GM21717 (cell line): ENCODE measurements at regions not wholly inside any gene's neighbourhood (a gene's known extent, or its start where the extent isn't known, plus 50 kb on each side); places are given as distances from the start of the nearest gene placed in this dataset.

Source experiments
- ATAC-seq: cut with Tn5 transposase; IDR thresholded peaks from one replicate; pipeline ENCODE4 v1.9.1; 2021; ENCODE audit warnings: mild to moderate bottlenecking, moderate library complexity; ENCODE audit not compliant: unreplicated experiment

DNA sequence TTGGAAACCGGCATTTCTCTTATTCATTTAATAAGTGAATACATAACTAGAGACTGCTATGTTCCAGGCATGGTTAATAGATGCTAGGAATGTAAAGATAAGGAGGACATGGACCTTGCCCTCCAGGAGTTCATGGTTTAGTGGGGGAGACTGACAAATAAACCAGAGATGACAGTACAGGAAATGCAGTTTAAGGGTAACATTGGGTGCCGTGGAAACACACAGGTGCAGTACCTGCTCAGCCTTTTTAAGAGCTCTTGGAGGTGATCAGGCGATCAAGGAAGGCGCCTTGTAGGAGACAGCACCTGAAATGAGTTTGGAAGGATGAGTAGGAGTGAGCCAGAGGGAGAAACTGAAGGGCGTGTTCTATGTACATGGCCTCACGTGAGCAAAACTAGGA is 145.8 kb downstream of the AASDH start:
- ATAC-seq = no peak

GRCh38 chr4:56240554-56241174 is 146.6 kb downstream of the AASDH start:
- ATAC-seq = no peak

- no peak for ATAC-seq
Observed at GRCh38 chr4:56238251-56238650, 149.0 kb downstream of the AASDH start.

GRCh38 chr4:56235725-56236124 is 151.6 kb downstream of the AASDH start:
- ATAC-seq = no peak

DNA sequence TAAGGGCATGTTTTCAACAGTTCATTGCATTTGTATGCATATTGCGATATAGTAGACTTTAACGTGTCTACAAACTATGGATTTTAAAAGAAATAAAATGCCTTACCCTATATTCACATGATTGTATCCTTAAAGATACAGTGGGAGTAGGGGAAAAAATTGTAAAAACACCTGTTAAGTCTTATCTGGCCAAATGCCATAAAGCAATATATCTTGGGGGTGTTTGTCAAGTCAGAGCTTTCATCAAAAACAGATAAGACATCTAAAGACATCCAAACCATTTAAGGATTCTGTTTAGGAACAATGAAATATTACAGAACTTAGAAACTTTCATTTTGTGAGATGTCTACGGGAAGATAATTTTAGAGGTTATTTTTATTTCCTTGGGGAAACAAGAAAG is 152.3 kb downstream of the AASDH start:
- ATAC-seq = no peak

DNA sequence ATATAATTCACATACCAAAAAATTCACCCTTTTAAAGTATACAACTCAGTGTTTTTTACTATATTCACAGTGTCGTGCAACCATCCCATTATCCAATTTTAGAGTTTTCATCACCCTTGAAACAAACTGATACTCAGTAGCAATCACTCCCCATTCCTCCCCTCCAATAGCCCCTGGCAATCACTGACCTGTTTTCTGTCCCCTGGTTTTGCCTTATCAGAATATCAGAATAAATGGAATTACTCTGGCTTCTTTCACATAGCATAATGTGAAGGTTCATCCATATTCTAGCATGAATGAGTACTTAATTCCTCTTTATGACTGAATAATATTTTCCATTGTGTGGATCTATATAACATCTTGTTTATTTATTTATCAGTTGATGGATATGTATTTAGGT is 153.2 kb downstream of the AASDH start:
- no peak for ATAC-seq

DNA sequence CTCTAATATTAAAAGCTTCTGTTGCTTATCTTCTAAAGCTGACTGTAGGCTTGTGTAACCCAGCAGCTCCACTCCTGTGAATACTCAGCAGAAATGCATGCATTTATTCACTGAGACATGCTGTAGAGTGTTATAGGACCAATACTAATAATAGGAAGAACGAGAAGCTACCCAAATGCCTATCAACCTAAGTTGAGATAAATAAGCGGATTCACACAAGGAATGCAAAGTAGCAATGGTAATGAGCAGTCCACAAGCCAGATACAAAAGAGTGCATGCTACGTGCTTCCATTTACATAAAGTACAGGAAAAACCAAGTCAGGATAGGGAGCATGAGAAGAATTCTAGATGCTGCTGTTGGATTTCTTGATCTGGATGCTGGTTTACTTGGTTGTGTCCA is 155.9 kb downstream of the AASDH start:
- ATAC-seq = no peak

- no peak for ATAC-seq
Observed at GRCh38 chr4:56229947-56230346, 157.3 kb downstream of the AASDH start.

DNA sequence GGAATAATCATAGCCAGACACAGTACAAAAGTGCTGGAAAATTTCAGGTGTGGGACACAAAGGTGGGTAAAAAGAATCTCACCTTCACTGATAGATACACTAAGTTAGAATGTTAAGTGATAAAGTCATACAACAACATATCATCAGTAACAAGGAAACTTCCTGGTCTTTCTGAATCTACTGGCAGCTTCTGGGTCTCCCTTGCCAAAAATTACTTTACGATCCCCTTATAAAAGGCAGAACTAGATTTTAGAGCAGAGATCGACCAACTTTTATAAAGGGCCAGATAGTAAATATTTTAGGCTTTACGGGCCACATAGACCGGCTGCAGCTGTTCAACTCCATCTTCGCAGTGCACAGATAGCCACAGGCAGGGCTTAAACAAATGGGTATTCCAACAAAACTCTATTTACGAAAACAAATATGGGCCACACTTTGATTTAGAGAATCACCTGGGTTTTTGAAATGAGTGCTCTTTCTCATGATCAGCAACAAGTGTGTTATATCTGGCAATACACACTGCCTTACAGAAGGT is 159.9 kb downstream of the AASDH start:
- no peak for ATAC-seq

DNA sequence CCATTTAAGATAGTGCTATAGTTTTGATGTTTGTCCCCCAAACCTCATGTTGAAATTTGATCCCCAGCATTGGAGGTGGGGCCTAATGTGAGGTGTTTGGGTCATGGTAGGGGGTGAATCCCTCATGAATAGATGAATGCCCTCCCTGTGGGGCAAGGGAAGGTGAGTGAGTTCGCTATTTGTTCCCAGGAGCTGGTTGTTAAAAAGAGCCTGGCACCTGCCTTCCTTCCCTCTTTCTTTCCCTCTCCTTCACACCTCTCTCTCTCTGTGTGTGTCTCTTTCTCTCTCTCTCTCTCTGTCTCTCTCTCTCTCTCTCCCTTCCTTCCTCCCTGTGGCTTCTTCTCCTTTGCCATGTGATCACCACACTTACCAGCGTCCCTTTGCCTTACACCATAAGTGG is 160.7 kb downstream of the AASDH start:
- ATAC-seq = no peak

DNA sequence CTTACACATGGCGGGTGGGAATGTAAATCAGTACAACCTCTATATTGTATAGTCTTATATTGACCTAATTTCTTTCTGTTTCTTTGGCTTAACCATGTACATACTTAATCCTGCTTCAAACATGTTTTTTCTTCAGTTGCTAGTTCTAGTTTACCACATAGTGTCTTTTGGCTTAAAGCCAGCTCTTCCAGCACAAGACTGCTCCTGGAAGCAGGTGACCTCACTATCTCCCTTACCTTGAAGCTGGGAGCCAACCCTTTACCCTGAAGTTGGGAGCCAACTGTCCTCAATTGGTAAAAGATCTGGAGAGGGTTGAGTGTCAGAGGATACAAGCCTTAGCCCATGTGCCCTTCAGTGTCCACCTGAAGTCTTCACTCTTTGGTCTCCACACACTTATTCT is 162.7 kb downstream of the AASDH start:
- ATAC-seq = no peak

DNA sequence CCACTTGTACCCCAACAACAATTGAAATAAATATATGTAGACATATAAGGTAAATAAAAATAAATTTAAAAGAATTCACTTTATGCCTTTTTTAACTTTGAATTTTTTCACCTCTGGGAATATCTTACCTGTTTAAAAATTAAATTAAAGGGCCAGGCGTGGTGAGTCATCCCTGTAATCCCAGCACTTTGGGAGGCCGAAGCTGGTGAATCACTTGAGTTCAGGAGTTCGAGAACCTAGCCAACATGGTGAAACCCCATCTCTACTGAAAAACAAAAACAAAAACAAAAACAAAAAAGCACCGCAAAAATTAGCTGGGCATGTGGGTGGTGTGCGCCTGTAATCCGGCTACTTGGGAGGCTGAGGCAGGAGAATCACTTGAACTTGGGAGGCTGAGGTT is 164.8 kb downstream of the AASDH start:
- ATAC-seq = no peak

- ATAC-seq = no peak
Observed at GRCh38 chr4:56220261-56220660, 167.0 kb downstream of the AASDH start.

DNA sequence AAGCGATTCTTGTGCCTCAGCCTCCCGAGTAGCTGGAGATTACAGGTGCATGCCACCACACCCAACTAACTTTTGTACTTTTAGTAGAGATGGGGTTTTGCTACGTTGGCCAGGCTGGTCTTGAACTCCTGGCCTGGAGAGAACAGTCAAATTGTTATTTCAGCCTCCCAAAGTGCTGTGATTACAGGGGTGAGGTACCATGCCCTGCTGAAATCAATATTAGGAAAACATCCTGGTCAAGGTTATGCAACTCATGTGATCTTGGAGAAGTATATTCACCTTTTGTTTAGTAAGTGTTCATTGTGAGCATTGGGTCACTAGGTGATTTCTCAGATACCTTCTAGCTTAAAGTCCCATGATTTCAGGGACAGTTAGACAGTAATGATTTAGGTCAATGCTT is 167.8 kb downstream of the AASDH start:
- no peak for ATAC-seq

DNA sequence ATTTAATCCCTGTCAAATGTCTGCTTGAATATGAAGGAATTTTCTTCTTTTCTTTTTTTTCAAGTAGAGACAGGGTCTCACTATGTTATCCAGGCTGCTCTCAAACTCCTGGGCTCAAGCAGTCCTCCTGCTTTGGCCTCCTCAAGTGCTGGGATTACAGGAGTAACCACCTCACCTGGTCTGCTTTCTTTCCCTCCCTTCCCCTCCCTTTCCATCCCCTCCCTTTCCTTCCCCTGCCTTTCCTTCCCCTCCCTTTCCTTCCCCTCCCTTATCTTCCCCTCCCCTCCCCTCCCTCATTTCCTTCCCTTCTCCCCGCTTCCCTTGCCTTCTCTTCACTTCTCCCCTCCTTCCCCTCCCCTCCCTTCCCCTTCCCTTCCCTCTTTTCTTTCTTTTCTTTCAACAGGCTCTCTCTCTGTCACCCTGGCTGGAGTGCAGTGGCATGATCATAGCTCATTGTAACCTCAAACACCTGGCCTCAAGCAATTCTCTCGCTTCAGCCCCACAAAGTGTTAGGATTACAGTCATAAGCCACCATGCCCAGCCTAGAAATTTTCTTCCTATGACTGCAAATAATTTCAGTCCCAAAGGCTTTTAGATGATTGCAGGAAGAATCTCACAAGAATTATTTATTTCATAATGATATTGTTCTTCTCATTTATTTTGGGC is 168.9 kb downstream of the AASDH start:
- no peak for ATAC-seq

DNA sequence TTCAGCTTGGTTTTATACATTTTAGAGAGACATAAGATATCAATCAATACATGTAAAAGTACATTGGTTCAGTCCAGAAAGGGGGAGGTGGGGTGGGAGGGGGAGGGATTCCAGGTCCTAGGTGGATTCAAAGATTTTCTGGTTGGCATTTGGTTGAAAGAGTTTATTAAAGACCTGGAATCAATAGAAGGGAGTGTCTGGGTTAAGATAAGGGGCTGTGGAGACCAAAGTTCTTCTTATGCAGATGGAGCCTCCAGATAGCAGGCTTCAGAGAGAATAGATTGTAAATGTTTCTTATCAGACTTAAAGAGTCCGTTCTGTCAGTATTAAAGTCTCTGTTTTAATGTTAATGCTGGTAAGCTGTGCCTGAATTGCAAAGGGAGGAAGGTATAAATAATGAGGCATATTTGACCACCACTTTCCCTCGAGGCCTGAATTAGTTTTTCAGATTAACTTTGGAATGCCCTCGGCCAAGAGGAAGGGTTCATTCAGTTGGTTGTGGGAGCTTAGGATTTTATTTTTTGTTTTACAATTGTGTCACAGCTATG is 169.9 kb downstream of the AASDH start:
- ATAC-seq = no peak

GRCh38 chr4:56215901-56216300 is 171.4 kb downstream of the AASDH start:
- no peak for ATAC-seq

GRCh38 chr4:56215141-56215783 is 172.0 kb downstream of the AASDH start:
- ATAC-seq = no peak

- no peak for ATAC-seq
Observed at GRCh38 chr4:56213543-56213942, 173.7 kb downstream of the AASDH start.

DNA sequence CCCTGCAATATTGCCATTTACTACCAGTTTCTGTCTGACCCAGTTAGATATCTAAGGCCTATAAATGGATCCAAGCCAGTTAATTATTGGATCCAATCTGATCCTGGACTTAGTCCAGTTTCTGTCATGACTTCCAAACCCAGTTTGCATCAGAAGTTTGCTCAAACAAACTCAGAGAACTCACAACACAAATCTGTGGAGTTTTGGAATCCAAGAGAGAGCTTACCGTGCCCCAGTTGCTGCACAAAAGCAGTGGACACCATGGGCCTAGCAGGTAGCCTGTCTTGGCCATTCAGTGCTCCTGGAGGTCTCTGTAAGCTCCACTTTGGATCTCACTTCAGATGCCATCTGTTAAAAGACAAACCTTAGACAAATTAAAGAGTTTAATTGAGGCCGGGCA is 174.5 kb downstream of the AASDH start:
- ATAC-seq = no peak

DNA sequence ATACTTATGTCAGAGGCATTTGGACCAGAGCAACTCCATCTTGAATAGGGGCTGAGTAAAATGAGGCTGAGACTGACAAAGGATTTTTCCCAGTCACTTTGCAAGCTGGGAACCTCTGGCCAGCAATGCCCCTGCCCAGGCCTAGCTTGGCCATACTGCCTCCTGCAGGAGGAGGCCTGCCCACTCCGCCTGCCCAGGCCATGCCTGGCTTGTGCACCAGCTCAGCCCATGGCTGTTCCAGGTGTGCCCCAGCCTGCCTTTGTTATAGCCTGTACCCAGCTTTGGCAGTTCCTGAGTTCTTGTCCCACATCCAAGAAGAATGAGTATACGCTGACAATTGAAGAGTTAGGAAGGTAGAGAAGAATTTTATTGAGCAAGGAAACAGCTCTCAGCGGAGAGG is 176.1 kb downstream of the AASDH start:
- no peak for ATAC-seq

DNA sequence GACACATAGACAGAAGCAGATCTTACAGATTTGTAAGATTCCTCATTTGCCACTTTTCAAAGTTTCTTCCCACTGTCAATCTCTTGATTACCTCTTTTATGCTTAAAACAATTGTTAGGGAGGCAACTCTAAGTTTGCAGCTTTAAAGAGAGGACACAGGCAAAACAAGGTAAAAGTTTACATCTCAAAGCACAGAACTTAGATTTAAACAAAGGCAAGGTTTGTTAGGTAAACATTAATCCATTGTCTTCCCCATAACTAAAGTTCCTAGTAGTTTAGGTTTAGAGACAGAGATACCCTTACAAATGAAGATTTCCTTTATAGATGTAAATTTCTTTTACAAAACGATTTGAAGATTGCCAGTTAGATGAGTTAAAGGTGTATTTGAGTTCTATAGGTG is 176.9 kb downstream of the AASDH start:
- no peak for ATAC-seq
